Loucy (cell line): ENCODE measurements at regions not wholly inside any gene's neighbourhood (a gene's known extent, or its start where the extent isn't known, plus 50 kb on each side); places are given as distances from the start of the nearest gene placed in this dataset.

Source experiments
- H2AFZ ChIP-seq: fragments of 200-600 bp; sonication (generic); 2 replicates; pipeline ENCODE4 v1.6.0; 2016; ENCODE audit warnings: antibody characterized with exemption, mild to moderate bottlenecking, low read length, moderate library complexity
- H3F3A ChIP-seq: fragments of 200-600 bp; 2 replicates; pipeline ENCODE4 v1.6.0; 2016; ENCODE audit warnings: antibody characterized with exemption, low read depth, mild to moderate bottlenecking
- H3K27me3 ChIP-seq: fragments of 200-600 bp; sonication (generic); 2 replicates; pipeline ENCODE4 v1.6.1; 2014; ENCODE audit warnings: low read length, mild to moderate bottlenecking; ENCODE audit not compliant: insufficient read depth, poor library complexity, severe bottlenecking
- H3K36me3 ChIP-seq: fragments of 200-600 bp; sonication (generic); 2 replicates; pipeline ENCODE4 v1.6.1; 2016; ENCODE audit warnings: low read length; ENCODE audit not compliant: insufficient read depth
- H3K4me1 ChIP-seq: fragments of 200-600 bp; sonication (generic); 2 replicates; pipeline ENCODE4 v1.5.1; 2014; ENCODE audit warnings: low read length, mild to moderate bottlenecking; ENCODE audit not compliant: insufficient read depth, poor library complexity, severe bottlenecking
- H3K4me2 ChIP-seq: fragments of 200-600 bp; sonication (generic); 2 replicates; pipeline ENCODE4 v1.6.0; 2014; ENCODE audit warnings: antibody characterized with exemption, low read length, low read depth, mild to moderate bottlenecking; ENCODE audit not compliant: poor library complexity, severe bottlenecking
- H3K4me3 ChIP-seq: fragments of 200-600 bp; sonication (generic); 2 replicates; pipeline ENCODE4 v1.5.1; 2014; ENCODE audit warnings: low read length, mild to moderate bottlenecking, mixed read lengths; ENCODE audit not compliant: poor library complexity, severe bottlenecking
- H3K79me2 ChIP-seq: fragments of 200-600 bp; sonication (generic); 2 replicates; pipeline ENCODE4 v1.6.1; 2014; ENCODE audit warnings: low read length; ENCODE audit not compliant: insufficient read depth
- H3K9ac ChIP-seq: fragments of 200-600 bp; sonication (generic); 2 replicates; pipeline ENCODE4 v1.6.0; 2014; ENCODE audit warnings: mild to moderate bottlenecking, low read depth, low read length, moderate library complexity; ENCODE audit not compliant: poor library complexity, severe bottlenecking
- H3K9me2 ChIP-seq: fragments of 200-600 bp; sonication (generic); replicated peaks from 2 replicates; pipeline ENCODE4 v1.6.1; 2016; ENCODE audit warnings: low read depth, low read length, mixed read lengths
- H3K9me3 ChIP-seq: fragments of 200-600 bp; sonication (generic); 2 replicates; pipeline ENCODE4 v1.6.1; 2014; ENCODE audit warnings: mild to moderate bottlenecking, antibody characterized with exemption, low read length, low read depth; ENCODE audit not compliant: insufficient read depth
- H4K20me1 ChIP-seq: fragments of 200-600 bp; sonication (generic); 2 replicates; pipeline ENCODE4 v1.6.0; 2014; ENCODE audit warnings: antibody characterized with exemption, low read length, mild to moderate bottlenecking; ENCODE audit not compliant: insufficient read depth, poor library complexity, severe bottlenecking
- CTCF ChIP-seq: fragments of 200-600 bp; sonication (generic); conservative IDR thresholded peaks from 2 replicates; pipeline ENCODE4 v1.5.1; 2014; ENCODE audit warnings: mild to moderate bottlenecking, antibody characterized with exemption, low read length
- EZH2phosphoT487 ChIP-seq: fragments of 200-600 bp; IDR thresholded peaks from 2 replicates; pipeline ENCODE4 v1.6.1; 2018; ENCODE audit warnings: antibody characterized with exemption, mild to moderate bottlenecking, moderate library complexity, borderline replicate concordance

GRCh38 chr2:236703373-236703709 lies 133.7 kb downstream of the ACKR3 start:
- H3F3A ChIP-seq, result no peaks in the 10 kb centered on the region
- H4K20me1 ChIP-seq, result no peaks in the 10 kb centered on the region
- H3K27me3 ChIP-seq, result no peaks in the 10 kb centered on the region
- H3K36me3 ChIP-seq, result no peaks in the 10 kb centered on the region
- no peak overlapping the region for H2AFZ ChIP-seq
- no peaks in the 10 kb centered on the region for H3K9me3 ChIP-seq
- no peak overlapping the region for H3K4me3 ChIP-seq
- no peaks in the 10 kb centered on the region for H3K4me1 ChIP-seq
- no peaks in the 10 kb centered on the region for H3K9me2 ChIP-seq
- H3K4me2 ChIP-seq, result no peak overlapping the region
- H3K79me2 ChIP-seq, result no peaks in the 10 kb centered on the region
- TF ChIP-seq CTCF, result no peak
- H3K9ac ChIP-seq, result no peak overlapping the region

GRCh38 chr2:236703906-236704305 lies 134.3 kb downstream of the ACKR3 start:
- Histone ChIP-seq H3K9me3 (no peaks in the 10 kb centered on the region), H2AFZ (no peak overlapping the region), H3F3A (no peaks in the 10 kb centered on the region), H3K9me2 (no peaks in the 10 kb centered on the region), H3K4me3 (no peak overlapping the region), H3K36me3 (no peaks in the 10 kb centered on the region), H3K4me1 (no peaks in the 10 kb centered on the region), H4K20me1 (no peaks in the 10 kb centered on the region), H3K9ac (no peak overlapping the region), H3K27me3 (no peaks in the 10 kb centered on the region), H3K79me2 (no peaks in the 10 kb centered on the region), H3K4me2 (no peak overlapping the region)
- TF ChIP-seq EZH2phosphoT487 (no peak), CTCF (no peak)

GRCh38 chr2:236704887-236705286 lies 135.3 kb downstream of the ACKR3 start:
- H3K27me3 ChIP-seq, result no peaks in the 10 kb centered on the region
- no peaks in the 10 kb centered on the region for H3K79me2 ChIP-seq
- no peak overlapping the region for H2AFZ ChIP-seq
- H3K36me3 ChIP-seq, result no peaks in the 10 kb centered on the region
- no peaks in the 10 kb centered on the region for H3F3A ChIP-seq
- no peak overlapping the region for H3K4me2 ChIP-seq
- H3K9ac ChIP-seq, result no peak overlapping the region
- no peaks in the 10 kb centered on the region for H3K9me3 ChIP-seq
- TF ChIP-seq EZH2phosphoT487, result no peak
- no peak for TF ChIP-seq CTCF
- H4K20me1 ChIP-seq, result no peaks in the 10 kb centered on the region
- no peak overlapping the region for H3K4me3 ChIP-seq
- H3K9me2 ChIP-seq, result no peaks in the 10 kb centered on the region
- H3K4me1 ChIP-seq, result no peaks in the 10 kb centered on the region
